CD4-positive, alpha-beta T cell treated with Interleukin-4 for 4 hours (primary cell): ENCODE measurements at regions not wholly inside any gene's neighbourhood (a gene's known extent, or its start where the extent isn't known, plus 50 kb on each side); places are given as distances from the start of the nearest gene placed in this dataset.
"Not testable (repeated sequence)": the region's sequence is repeated elsewhere in the genome, so short reads cannot be mapped to it uniquely, and the experiment has no call there.

Experiments used
- DNase-seq: peaks from one replicate; pipeline ENCODE4 v3.0.0-alpha.2; 2020

- DNase-seq: peak; percentile 45
Measured at GRCh38 chr15:30470601-30471365, 56.7 kb upstream of the GOLGA8R start.

GRCh38 chr15:30471366-30471749 is 57.3 kb upstream of the GOLGA8R start:
- DNase-seq: not testable (repeated sequence)

- DNase-seq: not testable (repeated sequence)
Measured at GRCh38 chr15:30471817-30472551, 57.9 kb upstream of the GOLGA8R start.

GRCh38 chr15:30484887-30485286 is 67.0 kb upstream of the GOLGA8Q start:
- not testable (repeated sequence) for DNase-seq

GRCh38 chr15:30489237-30489636 is 62.6 kb upstream of the GOLGA8Q start:
- DNase-seq: not testable (repeated sequence)

GRCh38 chr15:30490334-30490733 is 61.5 kb upstream of the GOLGA8Q start:
- not testable (repeated sequence) for DNase-seq

GRCh38 chr15:30493947-30494346 is 57.9 kb upstream of the GOLGA8Q start:
- DNase-seq: not testable (repeated sequence)

- not testable (repeated sequence) for DNase-seq
Measured at GRCh38 chr15:30497275-30497674, 54.6 kb upstream of the GOLGA8Q start.

- not testable (repeated sequence) for DNase-seq
Measured at GRCh38 chr15:30499233-30499632, 52.6 kb upstream of the GOLGA8Q start.

GRCh38 chr15:30500511-30500910 is 51.3 kb upstream of the GOLGA8Q start:
- DNase-seq: not testable (repeated sequence)
